GM18505 (cell line): ENCODE measurements at regions not wholly inside any gene's neighbourhood (a gene's known extent, or its start where the extent isn't known, plus 50 kb on each side); places are given as distances from the start of the nearest gene placed in this dataset.
A peak's percentile ranks its signal among the peaks of the same experiment; 100 is the strongest.

Experiments
- ATAC-seq: cut with Tn5 transposase; IDR thresholded peaks from one replicate; pipeline ENCODE4 v1.9.1; 2021; ENCODE audit not compliant: unreplicated experiment
- POLR2A ChIP-seq: IDR thresholded peaks from 4 replicates; pipeline ENCODE4 v1.6.1; 2011; ENCODE audit warnings: borderline replicate concordance; ENCODE audit not compliant: insufficient read depth, insufficient read length; ENCODE audit errors: extremely low read depth

- peak; percentile 56 for ATAC-seq
Observed at GRCh38 chr9:91163773-91164471, 197.8 kb downstream of the AUH start.

More at GRCh38 chr9:91163773-91164471, 197.8 kb downstream of the AUH start:
- no peak for TF ChIP-seq POLR2A
